ENCODE measurements at regions not wholly inside any gene's neighbourhood (a gene's known extent, or its start where the extent isn't known, plus 50 kb on each side); places are given as distances from the start of the nearest gene placed in this dataset.
"Not testable (repeated sequence)": the region's sequence is repeated elsewhere in the genome, so short reads cannot be mapped to it uniquely, and the experiment has no call there.

DNA sequence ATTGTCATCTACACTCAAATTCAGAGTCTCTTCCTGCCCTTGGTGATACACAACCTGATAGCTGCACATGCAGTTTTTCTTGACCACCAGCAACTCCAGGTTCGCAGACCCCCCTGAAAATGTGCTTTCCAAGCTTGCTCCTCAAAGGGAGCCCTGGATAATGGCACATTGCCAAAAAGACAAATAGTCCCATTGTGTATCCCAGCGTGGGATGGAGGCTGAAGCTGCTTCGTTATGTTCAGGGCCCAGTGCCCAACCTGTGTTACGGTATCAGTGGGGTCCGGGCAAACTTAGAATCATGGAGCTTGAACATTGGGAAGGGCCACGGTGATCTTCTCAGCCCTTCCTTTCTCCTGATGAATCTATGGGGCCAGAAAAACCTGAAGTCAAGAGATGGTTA is 173.0 kb downstream of the TEX29 start:
- TF ChIP-seq, protein P1, sequence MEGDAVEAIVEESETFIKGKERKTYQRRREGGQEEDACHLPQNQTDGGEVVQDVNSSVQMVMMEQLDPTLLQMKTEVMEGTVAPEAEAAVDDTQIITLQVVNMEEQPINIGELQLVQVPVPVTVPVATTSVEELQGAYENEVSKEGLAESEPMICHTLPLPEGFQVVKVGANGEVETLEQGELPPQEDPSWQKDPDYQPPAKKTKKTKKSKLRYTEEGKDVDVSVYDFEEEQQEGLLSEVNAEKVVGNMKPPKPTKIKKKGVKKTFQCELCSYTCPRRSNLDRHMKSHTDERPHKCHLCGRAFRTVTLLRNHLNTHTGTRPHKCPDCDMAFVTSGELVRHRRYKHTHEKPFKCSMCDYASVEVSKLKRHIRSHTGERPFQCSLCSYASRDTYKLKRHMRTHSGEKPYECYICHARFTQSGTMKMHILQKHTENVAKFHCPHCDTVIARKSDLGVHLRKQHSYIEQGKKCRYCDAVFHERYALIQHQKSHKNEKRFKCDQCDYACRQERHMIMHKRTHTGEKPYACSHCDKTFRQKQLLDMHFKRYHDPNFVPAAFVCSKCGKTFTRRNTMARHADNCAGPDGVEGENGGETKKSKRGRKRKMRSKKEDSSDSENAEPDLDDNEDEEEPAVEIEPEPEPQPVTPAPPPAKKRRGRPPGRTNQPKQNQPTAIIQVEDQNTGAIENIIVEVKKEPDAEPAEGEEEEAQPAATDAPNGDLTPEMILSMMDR (IDR thresholded peaks at IDR 0.05; ENCODE audit: extremely low read depth, insufficient read depth, missing control alignments) = no peak
- DNase-seq (ENCODE audit: low spot score) = no peak
- in situ Hi-C loops (cut with MboI; ENCODE audit: low pct_unique_long_range_greater_than_20kb, low sequenced_read_pairs, unreplicated experiment) = no loop called here

DNA sequence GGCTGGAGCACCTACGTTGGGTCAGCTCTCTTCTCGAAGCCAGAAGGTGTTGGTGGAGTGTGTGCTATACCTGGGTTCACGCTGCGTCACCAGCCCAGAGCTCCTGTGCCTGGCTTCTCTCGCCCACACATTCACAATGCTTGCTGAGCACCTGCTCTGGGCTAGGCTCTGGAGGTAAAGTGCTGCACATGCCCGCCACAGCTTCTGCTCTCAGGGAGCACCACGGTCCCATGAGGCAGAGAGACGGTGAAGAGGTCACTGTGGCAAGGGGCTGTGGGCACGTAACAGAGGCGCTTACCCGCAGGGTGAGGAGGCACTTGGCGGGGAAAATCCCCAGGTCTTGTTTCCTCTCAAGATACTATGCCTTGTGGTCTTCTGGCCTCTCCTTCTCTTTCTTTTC is 174.2 kb downstream of the TEX29 start:
- no peak for DNase-seq (ENCODE audit: low spot score)
- TF ChIP-seq, protein P1 (IDR thresholded peaks at IDR 0.05; ENCODE audit: extremely low read depth, insufficient read depth, missing control alignments) = no peak
- in situ Hi-C loops (cut with MboI; ENCODE audit: low pct_unique_long_range_greater_than_20kb, low sequenced_read_pairs, unreplicated experiment) = no loop called here

DNA sequence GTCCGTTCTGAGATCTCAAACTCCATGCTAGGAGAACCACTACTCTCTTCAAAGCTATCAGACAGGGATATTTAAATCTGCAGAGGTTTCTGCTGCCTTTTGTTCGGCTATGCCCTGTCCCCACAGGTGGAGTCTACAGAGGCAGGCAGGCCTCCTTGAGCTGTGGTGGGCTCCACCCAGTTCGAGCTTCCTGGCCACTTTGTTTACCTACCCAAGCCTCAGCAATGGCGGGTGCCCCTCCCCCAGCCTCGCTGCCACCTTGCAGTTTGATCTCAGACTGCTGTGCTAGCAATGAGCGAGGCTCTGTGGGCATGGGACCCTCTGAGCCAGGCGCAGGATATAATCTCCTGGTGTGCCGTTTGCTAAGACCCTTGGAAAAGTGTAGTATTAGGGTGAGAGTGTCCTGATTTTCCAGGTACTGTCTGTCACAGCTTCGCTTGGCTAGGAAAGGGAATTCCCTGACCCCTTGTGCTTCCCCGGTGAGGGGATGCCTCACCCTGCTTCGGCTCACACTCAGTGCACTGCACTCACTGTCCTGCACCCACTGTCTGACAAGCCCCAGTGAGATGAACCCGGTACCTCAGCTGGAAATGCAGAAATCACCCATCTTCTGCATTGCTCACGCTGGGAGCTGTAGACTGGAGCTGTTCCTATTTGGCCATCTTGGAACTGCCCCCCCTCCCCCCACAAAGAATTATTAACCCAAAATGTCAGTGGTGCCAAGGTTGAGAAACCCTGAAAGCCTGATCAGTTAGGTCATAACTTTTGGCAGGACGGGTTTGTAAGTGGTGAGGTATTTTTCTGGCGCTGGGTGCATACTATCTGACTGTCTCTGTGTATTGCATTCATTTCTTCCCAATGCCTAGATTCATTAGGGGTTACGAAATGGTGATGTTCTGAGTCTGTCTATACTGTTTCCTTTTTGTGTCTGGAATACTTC is 181.4 kb downstream of the TEX29 start:
- DNase-seq (ENCODE audit: low spot score); in situ Hi-C loops (cut with MboI; ENCODE audit: low pct_unique_long_range_greater_than_20kb, low sequenced_read_pairs, unreplicated experiment): not testable (repeated sequence)

DNA sequence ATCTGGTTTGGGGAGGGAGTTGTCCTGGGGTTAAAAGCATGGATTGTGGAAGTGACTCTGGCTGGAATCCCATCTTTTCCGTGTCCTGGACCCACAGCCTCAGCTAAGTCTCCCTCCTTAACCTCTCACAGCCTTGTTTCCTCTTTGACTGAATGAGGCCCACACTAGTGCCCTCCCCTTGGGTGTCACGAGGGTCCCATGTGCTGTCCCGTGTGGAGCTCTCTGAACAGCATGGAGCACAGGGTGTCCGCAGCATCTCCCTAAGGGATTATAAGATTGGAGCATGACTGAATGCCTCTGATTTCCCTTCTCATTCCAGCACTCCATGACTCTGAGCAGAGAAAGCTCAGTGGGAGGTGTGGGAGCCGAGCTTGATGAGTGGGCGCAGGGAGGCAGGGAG is 182.5 kb downstream of the TEX29 start:
- TF ChIP-seq, protein P1 (IDR thresholded peaks at IDR 0.05; ENCODE audit: extremely low read depth, insufficient read depth, missing control alignments) = no peak
- in situ Hi-C loops (cut with MboI; ENCODE audit: low pct_unique_long_range_greater_than_20kb, low sequenced_read_pairs, unreplicated experiment) = no loop called here
- DNase-seq (ENCODE audit: low spot score) = no peak

DNA sequence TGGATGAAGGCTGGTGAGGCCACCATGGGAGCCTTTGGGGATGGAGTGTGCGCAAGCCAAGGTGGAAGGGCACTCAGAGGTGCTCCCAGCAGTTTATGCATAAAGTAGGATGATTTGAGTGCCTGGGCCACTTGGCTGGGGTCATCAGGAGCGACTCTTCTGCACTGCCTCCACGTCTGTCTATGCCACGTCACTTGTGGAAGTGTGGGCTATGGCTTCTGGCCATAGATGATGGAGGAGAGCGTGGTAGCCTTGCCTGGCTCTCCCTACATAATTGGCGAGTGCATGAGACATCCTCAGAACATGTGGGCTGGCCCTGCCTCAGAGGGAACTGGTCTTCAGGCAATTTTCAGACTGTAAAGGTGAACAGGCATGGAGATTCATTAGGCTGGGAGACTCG is 182.9 kb downstream of the TEX29 start:
- TF ChIP-seq, protein P1 (IDR thresholded peaks at IDR 0.05; ENCODE audit: extremely low read depth, insufficient read depth, missing control alignments) = no peak
- in situ Hi-C loops (cut with MboI; ENCODE audit: low pct_unique_long_range_greater_than_20kb, low sequenced_read_pairs, unreplicated experiment) = no loop called here
- DNase-seq (ENCODE audit: low spot score) = no peak

DNA sequence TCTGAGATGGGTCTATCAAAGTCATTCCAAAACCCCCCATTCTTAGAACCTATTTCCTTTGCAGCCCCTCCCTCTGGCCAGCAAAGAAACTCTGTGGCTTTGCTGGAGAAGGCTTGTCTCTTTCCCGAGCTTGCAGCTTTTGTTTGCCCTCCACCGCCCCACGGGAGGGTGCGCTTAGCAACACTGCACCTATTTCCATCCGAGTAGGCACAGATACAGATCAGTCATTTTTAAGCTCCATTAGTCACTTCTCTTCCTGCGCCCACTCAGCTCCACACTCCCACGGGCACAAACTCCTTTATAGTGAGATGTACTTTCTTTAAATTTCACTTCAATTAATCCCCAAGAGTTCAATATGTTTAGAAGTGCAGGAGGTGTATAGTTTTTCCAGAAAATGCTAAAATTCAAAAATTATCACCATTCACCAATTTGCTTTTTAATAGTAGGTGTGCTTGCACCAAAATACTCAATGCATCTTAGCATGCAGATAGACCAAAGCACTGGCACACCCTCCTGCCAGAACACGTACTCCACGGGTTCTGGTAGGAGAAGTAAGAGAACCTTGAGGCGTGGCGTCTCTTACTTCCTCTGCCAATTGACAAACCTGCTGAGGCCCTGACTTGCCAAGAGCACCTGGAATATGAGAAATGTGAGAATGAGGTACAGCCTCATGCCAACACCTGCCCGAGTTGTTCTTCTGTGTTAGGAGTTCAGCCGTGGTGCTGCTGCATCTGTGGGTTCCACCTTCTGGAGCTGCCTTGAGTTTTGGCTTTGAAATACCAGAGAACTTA is 183.7 kb downstream of the TEX29 start:
- TF ChIP-seq, protein P1 (IDR thresholded peaks at IDR 0.05; ENCODE audit: extremely low read depth, insufficient read depth, missing control alignments) = no peak
- in situ Hi-C loops (cut with MboI; ENCODE audit: low pct_unique_long_range_greater_than_20kb, low sequenced_read_pairs, unreplicated experiment) = no loop called here
- DNase-seq (ENCODE audit: low spot score) = no peak
